Right ventricle myocardium inferior (tissue), 1 donor: ENCODE measurements at regions not wholly inside any gene's neighbourhood (a gene's known extent, or its start where the extent isn't known, plus 50 kb on each side); places are given as distances from the start of the nearest gene placed in this dataset.

Source experiments
- ATAC-seq: fragments of 200-7000 bp; cut with Tn5 transposase; one replicate; pipeline ENCODE4 v1.9.1; 2020; ENCODE audit warnings: mild to moderate bottlenecking, moderate library complexity
- DNase-seq: peaks from one replicate; pipeline ENCODE4 v3.0.0; 2021; ENCODE audit errors: missing footprints
- intact Hi-C: fragments of 100-400 bp; cut with DNase I; formaldehyde crosslinking; loops from one replicate; pipeline ENCODE4 v1.11.0; 2022
- donor health status: DM: no; HTN: yes; CAD: no; lungs with severe emphysema.

GRCh38 chrX:145178268-145178667 lies 69.0 kb upstream of the SPANXN1 start:
- intact Hi-C loops, result no loop called here
- no peak for ATAC-seq
- no peak for DNase-seq

GRCh38 chrX:145190801-145191389 lies 56.4 kb upstream of the SPANXN1 start:
- intact Hi-C loops, result loop anchor here (5.0 kb wide), 1 partner anchor 134 kb away; no protein-coding TSS in a partner anchor
- DNase-seq, result no peak
- ATAC-seq, result no peak
